Breast epithelium (tissue), 3 donors: ENCODE measurements at regions not wholly inside any gene's neighbourhood (a gene's known extent, or its start where the extent isn't known, plus 50 kb on each side); places are given as distances from the start of the nearest gene placed in this dataset.

ENCODE experiments used
- CTCF ChIP-seq, 3 donors: fragments of 450-650 bp; IDR thresholded peaks; one replicate each; pipeline ENCODE4 v1.5.1; 2016 to 2017; ENCODE audit warnings: antibody characterized with exemption in 3 of 3, mild to moderate bottlenecking in 3 of 3, moderate library complexity in 3 of 3
- POLR2A ChIP-seq: fragments of 450-650 bp; IDR thresholded peaks from one replicate; pipeline ENCODE4 v1.6.1; 2016; ENCODE audit warnings: antibody characterized with exemption, mild to moderate bottlenecking, moderate library complexity

GRCh38 chrX:80602036-80602860, 182.0 kb downstream of the TENT5D start:
- TF ChIP-seq CTCF (IDR thresholded peaks at IDR 0.05) (no peak), POLR2A (no peak)
